ENCODE measurements at regions not wholly inside any gene's neighbourhood (a gene's known extent, or its start where the extent isn't known, plus 50 kb on each side); places are given as distances from the start of the nearest gene placed in this dataset.

- TF ChIP-seq CTCF (IDR thresholded peaks at IDR 0.05) (no peak), POLR2A (IDR thresholded peaks at IDR 0.05; ENCODE audit: low read depth) (no peak), EP300 (IDR thresholded peaks at IDR 0.05) (no peak), POLR2AphosphoS5 (IDR thresholded peaks at IDR 0.05) (no peak)
Observed at GRCh38 chr2:38141501-38141900, 65.5 kb upstream of the CYP1B1 start.
